ENCODE measurements at regions not wholly inside any gene's neighbourhood (a gene's known extent, or its start where the extent isn't known, plus 50 kb on each side); places are given as distances from the start of the nearest gene placed in this dataset.

- intact Hi-C loops (cut with micrococcal nuclease; ENCODE audit: unreplicated experiment) = no loop called here
- BruUV-seq (replicated peaks) = no TSS peak
- no peaks in the 10 kb centered on the region for H3K4me1 Mint-ChIP-seq (ENCODE audit: low read depth, unreplicated experiment)
- Histone ChIP-seq H3K4me3 (ENCODE audit: low read depth, low read length) (no peak overlapping the region), H3K36me3 (ENCODE audit: control insufficient read depth, insufficient read depth, low read length) (no peaks in the 10 kb centered on the region), H3K4me1 (no peaks in the 10 kb centered on the region), H3K9me3 (no peaks in the 10 kb centered on the region), H3K27me3 (replicated peaks; ENCODE audit: control insufficient read depth, insufficient read depth, low read length) (no peaks in the 10 kb centered on the region)
- POLR2A ChIA-PET = no interaction called here
- H3K27me3 Mint-ChIP-seq (ENCODE audit: insufficient read depth, unreplicated experiment) = peaks cover 9% of the 10 kb centered on the region
- no peak overlapping the region for H3K4me3 Mint-ChIP-seq (ENCODE audit: unreplicated experiment)
- H3K36me3 Mint-ChIP-seq (ENCODE audit: insufficient read depth, unreplicated experiment) = no peaks in the 10 kb centered on the region
- TF ChIP-seq, protein P1, sequence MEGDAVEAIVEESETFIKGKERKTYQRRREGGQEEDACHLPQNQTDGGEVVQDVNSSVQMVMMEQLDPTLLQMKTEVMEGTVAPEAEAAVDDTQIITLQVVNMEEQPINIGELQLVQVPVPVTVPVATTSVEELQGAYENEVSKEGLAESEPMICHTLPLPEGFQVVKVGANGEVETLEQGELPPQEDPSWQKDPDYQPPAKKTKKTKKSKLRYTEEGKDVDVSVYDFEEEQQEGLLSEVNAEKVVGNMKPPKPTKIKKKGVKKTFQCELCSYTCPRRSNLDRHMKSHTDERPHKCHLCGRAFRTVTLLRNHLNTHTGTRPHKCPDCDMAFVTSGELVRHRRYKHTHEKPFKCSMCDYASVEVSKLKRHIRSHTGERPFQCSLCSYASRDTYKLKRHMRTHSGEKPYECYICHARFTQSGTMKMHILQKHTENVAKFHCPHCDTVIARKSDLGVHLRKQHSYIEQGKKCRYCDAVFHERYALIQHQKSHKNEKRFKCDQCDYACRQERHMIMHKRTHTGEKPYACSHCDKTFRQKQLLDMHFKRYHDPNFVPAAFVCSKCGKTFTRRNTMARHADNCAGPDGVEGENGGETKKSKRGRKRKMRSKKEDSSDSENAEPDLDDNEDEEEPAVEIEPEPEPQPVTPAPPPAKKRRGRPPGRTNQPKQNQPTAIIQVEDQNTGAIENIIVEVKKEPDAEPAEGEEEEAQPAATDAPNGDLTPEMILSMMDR (IDR thresholded peaks at IDR 0.05; ENCODE audit: insufficient read depth in 1 of 2, low read depth in 1 of 2, low read length in 1 of 2, severe bottlenecking in 1 of 2, unreplicated experiment in 1 of 2) = no peak
- no peak for DNase-seq
- H3K27ac Mint-ChIP-seq (ENCODE audit: unreplicated experiment) = no peak overlapping the region
- CTCF ChIA-PET = no interaction called here
- H3K9me3 Mint-ChIP-seq (ENCODE audit: unreplicated experiment) = no peaks in the 10 kb centered on the region
These were observed 441.1 kb downstream of the ETNK1 start for GRCh38 chr12:23066095-23066494.

DNA sequence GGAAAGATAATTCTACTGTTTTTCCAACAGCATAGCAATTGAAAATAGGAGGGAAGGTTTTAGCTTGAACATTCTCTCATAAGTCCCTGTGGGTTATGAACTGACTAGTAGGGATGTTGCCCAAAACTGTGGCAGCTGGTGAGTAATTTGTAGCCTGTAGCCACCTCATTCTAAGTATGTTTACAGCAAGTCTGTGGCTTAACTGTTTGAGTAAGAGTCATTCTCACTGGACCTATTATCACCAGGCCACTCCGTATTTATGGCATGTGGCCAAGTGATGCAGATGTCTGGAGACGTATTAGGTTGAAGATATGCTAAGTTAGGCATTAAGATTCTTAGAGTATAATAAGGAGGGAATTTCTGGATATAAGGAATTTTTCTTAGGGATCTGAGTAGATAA is 458.3 kb downstream of the ETNK1 start:
- H3K4me3 Mint-ChIP-seq (ENCODE audit: unreplicated experiment) = no peak overlapping the region
- no peak for DNase-seq

DNA sequence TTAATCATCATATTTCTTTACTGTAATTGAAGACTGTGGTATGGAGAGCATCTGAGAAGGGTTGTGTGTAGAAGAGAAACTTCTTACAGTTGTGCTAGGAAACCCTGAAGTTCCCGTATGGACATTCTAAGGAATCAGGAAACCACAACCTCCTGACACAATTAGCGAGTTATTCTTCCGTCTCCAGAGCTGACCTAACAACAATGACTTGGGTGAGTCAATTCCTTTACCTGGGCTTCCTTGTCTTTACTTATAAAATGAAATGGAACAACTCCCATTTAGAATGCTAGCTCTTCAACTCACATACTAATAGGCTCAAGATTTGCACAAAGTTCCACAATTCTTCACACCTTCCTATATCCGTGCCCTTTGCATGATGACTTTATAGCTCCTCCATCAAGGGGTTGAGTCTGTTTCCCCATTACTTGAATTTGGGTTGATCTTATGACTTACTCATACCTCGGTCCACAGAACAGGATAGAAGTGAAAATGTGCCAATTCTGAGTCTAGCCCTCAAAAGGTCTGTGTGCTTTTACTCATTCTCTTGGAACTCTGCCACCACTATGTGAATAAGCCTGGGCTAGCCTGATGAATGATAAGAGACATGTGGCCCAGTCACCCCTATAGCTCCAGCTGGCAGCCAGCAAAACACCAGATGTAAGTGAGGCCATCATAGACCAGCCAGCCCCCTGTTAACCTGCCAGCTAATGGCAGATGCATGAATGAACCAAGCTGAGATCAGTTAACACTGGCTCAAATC is 459.4 kb downstream of the ETNK1 start:
- H3K4me3 Mint-ChIP-seq (ENCODE audit: unreplicated experiment) = no peak overlapping the region
- Histone ChIP-seq H3K36me3 (ENCODE audit: control insufficient read depth, insufficient read depth, low read length) (no peaks in the 10 kb centered on the region), H3K9me3 (no peaks in the 10 kb centered on the region), H3K27me3 (replicated peaks; ENCODE audit: control insufficient read depth, insufficient read depth, low read length) (no peaks in the 10 kb centered on the region), H3K4me3 (ENCODE audit: low read depth, low read length) (no peak overlapping the region), H3K4me1 (no peaks in the 10 kb centered on the region)
- H3K9me3 Mint-ChIP-seq (ENCODE audit: unreplicated experiment) = no peaks in the 10 kb centered on the region
- ChIA-PET POLR2A (no interaction called here), CTCF (no interaction called here)
- TF ChIP-seq, protein P1 (IDR thresholded peaks at IDR 0.05; ENCODE audit: insufficient read depth in 1 of 2, low read depth in 1 of 2, low read length in 1 of 2, severe bottlenecking in 1 of 2, unreplicated experiment in 1 of 2) = no peak
- no TSS peak for BruUV-seq (replicated peaks)
- no peaks in the 10 kb centered on the region for H3K36me3 Mint-ChIP-seq (ENCODE audit: insufficient read depth, unreplicated experiment)
- intact Hi-C loops (cut with micrococcal nuclease; ENCODE audit: unreplicated experiment) = no loop called here
- no peak for DNase-seq
- H3K27ac Mint-ChIP-seq (ENCODE audit: unreplicated experiment) = no peak overlapping the region
- H3K27me3 Mint-ChIP-seq (ENCODE audit: insufficient read depth, unreplicated experiment) = peaks cover 8% of the 10 kb centered on the region
- H3K4me1 Mint-ChIP-seq (ENCODE audit: low read depth, unreplicated experiment) = no peaks in the 10 kb centered on the region

More for the DNA sequence above, 458.3 kb downstream of the ETNK1 start:
- H3K27me3 ChIP-seq (replicated peaks; ENCODE audit: control insufficient read depth, insufficient read depth, low read length) = no peaks in the 10 kb centered on the region
- POLR2A ChIA-PET = no interaction called here
- H3K4me1 ChIP-seq = no peaks in the 10 kb centered on the region
- intact Hi-C loops (cut with micrococcal nuclease; ENCODE audit: unreplicated experiment) = no loop called here
- CTCF ChIA-PET = no interaction called here
- Mint-ChIP-seq H3K9me3 (ENCODE audit: unreplicated experiment) (no peaks in the 10 kb centered on the region), H3K36me3 (ENCODE audit: insufficient read depth, unreplicated experiment) (no peaks in the 10 kb centered on the region), H3K27ac (ENCODE audit: unreplicated experiment) (no peak overlapping the region), H3K27me3 (ENCODE audit: insufficient read depth, unreplicated experiment) (peaks cover 8% of the 10 kb centered on the region), H3K4me1 (ENCODE audit: low read depth, unreplicated experiment) (no peaks in the 10 kb centered on the region)
- BruUV-seq (replicated peaks) = no TSS peak
- H3K36me3 ChIP-seq (ENCODE audit: control insufficient read depth, insufficient read depth, low read length) = no peaks in the 10 kb centered on the region
- no peak overlapping the region for H3K4me3 ChIP-seq (ENCODE audit: low read depth, low read length)
- TF ChIP-seq, protein P1 (IDR thresholded peaks at IDR 0.05; ENCODE audit: insufficient read depth in 1 of 2, low read depth in 1 of 2, low read length in 1 of 2, severe bottlenecking in 1 of 2, unreplicated experiment in 1 of 2) = no peak
- no peaks in the 10 kb centered on the region for H3K9me3 ChIP-seq

Data from Caco-2 (cell line).